GM18508 (cell line): ENCODE measurements at regions not wholly inside any gene's neighbourhood (a gene's known extent, or its start where the extent isn't known, plus 50 kb on each side); places are given as distances from the start of the nearest gene placed in this dataset.
"Not testable (repeated sequence)": the region's sequence is repeated elsewhere in the genome, so short reads cannot be mapped to it uniquely, and the experiment has no call there.

Experiments
- ATAC-seq: cut with Tn5 transposase; IDR thresholded peaks from one replicate; pipeline ENCODE4 v1.9.1; 2021; ENCODE audit warnings: moderate number of reproducible peaks; ENCODE audit not compliant: insufficient read depth, unreplicated experiment

DNA sequence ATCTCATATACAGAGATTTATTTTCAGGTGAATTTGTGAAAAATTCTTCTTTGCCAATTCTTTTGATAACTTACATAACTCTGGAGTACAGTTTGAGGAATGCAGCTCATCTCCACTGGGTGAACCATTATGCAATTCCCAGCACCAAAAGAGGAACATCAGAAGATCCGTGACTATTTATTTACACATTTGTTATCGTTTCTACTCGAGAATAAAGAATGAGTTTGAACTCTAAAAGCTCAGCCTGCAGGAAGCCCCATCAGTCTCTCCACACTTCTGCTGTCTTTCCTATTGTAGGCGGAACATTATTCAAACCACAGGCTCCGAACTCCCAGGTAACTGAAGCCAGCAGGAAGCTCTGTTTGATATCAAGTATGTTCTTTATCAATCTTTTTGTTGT is 95.9 kb upstream of the IFNGR1 start:
- no peak for ATAC-seq

DNA sequence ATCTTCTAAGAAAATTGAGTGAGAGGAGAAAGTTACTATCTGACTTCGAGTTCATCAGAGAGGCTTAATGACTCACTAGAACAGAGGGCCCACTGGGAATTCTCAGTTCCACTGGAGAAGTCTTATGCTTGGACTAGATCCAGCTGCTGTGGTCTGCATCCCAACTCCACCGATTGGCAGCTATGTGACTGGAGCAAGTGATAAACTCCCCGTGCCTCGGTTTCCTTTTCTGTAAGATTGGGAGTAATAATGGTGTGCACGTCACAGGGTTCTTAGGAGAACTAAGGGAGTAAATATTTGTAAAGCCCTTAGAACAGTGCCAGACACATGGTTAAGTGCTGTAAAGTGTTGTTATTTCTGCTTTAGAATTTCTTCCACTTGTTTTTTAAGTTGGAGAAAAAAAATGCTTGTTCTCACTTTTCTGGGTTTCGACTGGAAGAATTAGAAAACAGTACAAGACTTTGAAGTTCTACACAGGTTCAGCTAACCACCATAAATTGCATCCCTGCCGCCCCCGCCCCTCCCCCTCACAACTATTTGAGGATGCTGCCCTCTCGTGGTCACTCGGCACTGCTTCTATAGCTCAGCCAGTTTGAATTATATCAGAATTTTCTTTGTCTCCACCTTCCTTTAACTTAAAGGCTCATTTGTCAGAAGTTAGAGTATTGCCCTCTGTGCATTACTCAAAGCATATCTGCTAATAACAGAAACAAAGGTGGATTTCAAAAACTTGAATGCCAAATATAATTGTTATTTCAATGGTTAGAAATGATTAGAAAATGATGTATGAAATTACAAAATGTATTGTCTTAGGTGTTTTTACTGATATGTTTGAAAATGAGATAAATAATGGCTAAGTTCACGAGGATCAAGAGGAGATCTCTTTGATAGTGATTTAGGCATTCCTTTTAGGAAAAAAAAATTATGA is 95.0 kb upstream of the IFNGR1 start:
- ATAC-seq = no peak

DNA sequence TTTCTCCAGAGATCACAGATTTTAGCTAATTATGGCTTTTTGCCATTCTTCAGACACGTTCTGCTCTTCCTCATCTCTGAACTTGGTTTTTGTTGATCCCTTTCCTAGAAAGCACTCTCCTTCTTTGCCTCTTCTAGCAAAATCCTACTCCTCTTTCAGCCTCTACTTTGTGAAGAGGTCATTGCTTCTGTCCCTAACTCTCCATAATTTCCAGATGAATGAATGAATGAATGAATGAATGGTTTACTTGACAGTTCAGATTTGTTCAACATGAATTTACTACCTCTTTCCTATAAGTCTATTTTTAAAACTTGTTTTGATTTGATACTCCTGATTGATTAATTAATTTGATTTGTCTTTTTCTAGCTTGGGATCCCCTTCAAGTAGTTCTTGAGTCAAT is 94.0 kb upstream of the IFNGR1 start:
- ATAC-seq = no peak

DNA sequence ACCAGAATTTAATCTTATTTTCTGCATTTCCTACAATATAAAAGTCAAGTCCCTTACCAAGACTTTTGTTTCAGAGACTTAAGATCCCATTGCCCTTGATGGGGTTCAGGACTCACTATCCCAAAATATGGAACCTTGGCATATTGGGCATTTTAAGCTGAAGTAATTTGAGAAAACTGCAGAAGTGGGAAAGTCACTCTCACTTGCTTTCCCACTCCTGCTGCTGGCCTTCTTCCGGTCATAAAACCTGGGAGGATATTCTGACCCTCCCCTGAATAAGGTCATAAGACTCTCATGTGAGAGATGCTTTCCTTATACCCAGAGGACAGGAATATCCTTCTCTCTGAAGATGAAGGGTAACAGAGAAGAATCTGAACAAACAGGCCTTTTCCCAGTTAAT is 92.8 kb upstream of the IFNGR1 start:
- no peak for ATAC-seq

DNA sequence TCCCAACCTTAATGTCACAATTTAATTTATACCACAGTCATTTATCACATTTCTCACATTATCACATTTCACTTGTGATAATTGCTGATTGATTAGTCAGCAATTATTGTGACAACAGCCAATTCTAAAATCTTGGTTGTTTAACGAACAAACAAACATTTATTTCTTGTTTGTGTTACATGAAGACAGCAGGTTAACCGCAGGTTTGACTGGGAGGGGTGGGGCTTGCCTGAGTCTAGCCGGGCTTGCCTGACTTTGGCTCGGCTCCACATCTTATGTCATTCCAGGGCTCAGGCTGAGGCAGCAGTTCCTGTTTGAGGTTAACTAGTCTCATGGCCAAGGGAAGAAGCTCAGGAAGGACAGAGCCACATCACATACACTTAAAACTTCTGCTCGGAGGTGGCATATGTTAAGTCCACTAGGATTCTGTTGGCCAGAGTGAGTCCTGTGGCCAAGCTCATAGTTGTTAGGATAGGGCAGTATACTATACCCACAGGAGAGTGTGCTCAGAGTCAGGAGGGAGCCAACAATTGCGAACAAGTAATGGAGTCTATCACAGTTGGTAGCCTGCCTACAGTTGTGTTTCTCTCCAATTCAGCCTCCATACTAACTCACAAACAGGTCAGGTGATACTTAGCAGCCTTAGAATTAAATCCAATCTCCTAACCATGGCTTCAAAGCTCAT is 90.0 kb upstream of the IFNGR1 start:
- no peak for ATAC-seq

DNA sequence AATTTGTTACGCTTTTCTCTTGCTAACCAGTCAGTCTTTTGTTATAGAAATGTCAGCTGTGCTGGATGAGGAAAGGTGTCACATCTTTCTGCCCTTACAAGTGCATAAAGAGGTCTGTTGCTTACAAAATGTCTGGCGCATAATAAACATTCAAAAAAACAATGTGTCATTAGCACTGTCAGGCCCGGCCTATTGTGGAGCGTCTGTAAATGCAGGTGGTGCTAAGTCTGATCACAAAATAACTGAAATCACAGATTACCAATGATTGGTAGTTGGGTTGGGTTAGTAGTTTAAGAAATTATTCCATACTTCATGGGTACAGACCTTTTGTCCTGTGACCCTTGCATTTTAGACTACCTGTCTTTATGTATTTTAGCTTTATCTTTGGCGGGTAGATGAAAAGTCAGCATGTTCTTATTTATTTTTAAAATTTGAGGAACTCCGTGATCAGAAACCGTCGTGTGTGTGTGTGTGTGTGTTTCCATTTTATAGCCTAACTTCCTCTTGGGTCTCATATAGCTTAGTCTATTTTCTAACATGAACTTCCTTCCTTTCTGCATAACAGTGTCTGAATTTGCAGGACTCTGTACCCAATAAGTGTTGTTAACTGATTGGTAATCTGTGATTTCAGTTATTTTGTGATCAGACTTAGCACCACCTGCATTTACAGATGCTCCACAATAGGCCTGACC is 88.1 kb upstream of the IFNGR1 start:
- ATAC-seq = no peak

DNA sequence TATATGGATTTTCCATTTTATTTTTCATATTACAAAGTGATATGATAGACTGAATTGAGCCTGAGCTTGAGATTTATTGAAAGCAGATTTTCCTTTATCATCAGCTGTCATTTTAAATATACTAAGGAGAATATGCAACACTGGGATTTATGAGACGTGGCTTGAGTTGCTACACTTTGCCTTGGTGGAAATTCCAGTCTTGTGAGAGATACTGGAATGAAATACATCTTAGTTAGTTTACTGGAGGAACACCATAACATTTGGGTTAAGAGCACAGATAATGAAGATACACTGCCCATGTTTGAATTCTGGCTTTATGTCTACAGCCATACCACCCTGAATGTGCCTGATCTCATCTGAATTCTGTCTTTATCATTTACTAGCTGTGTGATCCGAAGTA is 86.5 kb upstream of the IFNGR1 start:
- ATAC-seq = no peak

DNA sequence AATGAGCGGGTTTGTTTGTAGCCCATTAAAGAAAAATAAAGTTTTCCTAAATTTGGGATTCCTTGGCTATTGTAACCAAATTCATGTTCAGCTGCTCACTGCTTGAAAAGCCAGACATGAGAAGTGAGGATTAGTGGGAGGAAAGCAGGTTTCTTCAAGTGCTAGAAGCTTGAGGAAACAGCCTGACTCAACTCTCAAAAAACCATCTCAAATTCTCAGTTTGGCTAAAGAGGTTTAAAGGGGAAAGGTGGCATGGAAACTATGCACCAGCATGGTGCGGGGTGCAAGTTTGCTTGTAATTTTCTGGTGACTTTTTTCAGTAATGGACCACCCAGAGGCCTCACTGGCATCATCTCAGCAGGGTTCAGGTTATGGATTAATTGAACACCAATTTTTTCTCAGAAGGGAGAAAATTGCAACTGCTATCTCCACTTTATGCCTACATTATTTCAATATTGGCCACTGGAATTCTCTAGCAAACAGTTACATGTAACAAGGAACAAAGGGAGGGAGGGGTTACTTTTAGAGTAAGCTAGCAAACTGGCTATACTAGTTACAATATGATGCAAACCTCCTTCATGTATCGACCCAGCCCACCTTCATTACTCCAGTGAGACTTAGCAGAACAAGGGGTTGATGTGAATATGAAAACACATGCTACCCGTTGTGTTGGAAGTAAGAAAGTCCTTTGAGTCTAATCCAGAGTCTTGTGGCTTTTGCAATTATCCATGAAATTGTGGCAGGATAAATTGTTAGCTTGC is 85.0 kb upstream of the IFNGR1 start:
- no peak for ATAC-seq

DNA sequence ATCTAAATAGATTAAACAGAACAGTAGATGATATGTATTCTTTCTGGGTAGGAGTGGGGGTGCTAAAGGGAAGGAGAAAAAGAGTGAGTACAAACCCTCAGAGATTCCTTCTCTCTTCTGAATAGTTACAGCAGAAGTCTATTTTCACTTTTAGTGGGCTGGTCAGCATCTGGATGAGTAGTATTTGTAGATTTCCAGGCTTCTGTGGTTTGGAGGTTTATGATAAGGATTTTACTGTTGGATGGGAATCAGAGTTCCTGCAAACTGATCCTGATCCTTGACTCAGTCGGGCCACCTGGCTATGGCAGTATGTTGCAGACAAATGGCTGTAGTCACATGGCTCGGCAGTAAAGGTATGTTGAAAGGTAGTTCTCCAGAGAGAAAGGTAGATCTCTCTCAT is 84.3 kb upstream of the IFNGR1 start:
- ATAC-seq = no peak

DNA sequence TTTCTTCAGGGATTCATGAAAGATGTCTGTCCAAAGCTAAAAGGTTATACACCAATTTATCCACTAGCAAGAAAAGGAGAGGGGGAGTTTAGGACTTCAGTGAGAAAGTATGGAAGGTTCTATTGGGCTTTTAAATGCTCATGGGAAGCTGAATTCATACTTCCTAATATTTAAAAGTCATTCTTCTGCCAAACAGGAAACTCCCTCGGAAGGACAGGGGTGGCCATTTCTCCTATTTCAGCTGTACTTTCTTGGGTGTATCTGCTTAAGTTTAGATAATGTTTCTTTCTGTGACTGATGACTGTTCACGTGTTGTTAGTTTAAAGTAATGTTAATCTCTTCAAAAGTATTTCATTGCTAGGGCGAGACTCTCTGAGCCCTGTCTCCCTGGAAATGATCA is 80.5 kb upstream of the IFNGR1 start:
- no peak for ATAC-seq

DNA sequence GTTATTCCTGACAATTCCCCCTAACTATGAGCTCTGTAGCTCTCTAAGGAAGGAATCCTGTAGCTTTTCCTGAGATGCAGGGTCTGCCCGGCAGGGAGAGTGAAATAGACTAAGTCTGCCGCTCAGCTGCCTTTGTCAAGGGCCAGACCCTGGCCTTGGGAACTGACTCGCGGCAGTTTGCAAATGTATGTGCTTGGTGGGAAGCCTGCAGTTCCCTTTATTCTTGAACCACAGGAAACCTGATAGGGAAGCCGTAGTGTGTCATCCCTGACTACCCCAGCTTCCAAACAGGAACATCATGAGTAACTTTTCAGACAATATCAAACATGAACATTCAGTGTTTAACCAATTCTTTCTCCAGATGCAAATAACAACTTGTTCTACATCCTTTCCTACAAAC is 78.7 kb upstream of the IFNGR1 start:
- ATAC-seq = no peak

DNA sequence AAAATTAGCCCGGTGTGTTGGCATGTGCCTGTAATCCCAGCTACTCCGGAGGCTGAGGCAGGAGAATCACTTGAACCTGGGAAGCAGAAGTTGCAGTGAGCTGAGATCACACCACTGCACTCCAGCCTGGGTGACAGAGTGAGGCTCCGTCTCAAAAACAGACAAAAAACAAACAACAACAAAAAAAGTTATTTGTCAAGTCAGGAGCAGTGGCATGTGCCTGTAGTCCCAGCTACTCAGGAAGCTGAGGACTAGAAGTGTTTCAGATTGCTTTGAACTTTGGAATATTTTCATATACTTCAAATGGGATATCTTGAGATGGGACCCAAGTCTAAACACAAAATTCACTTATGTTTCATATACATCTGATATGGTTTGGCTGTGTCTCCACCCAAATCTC is 73.1 kb upstream of the IFNGR1 start:
- not testable (repeated sequence) for ATAC-seq

DNA sequence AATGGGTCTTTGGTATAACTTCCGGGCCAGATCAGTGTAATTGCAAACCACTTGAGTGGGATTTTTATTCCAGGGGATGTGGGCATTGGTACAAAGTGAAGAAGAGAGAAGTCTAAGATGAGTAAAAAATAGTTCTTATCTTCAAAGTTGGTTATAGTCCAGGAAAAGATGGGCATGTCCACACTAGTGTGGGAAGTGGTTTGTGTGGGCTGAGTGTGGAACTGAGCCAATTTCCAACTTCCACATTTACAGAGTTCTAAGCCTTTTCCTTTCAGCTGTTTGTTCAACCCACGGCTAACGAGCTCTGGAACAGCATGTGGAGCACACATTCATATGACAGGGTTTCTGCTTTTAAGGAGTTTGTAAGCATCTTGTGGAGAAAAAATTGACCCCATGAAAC is 72.3 kb upstream of the IFNGR1 start:
- ATAC-seq = no peak

DNA sequence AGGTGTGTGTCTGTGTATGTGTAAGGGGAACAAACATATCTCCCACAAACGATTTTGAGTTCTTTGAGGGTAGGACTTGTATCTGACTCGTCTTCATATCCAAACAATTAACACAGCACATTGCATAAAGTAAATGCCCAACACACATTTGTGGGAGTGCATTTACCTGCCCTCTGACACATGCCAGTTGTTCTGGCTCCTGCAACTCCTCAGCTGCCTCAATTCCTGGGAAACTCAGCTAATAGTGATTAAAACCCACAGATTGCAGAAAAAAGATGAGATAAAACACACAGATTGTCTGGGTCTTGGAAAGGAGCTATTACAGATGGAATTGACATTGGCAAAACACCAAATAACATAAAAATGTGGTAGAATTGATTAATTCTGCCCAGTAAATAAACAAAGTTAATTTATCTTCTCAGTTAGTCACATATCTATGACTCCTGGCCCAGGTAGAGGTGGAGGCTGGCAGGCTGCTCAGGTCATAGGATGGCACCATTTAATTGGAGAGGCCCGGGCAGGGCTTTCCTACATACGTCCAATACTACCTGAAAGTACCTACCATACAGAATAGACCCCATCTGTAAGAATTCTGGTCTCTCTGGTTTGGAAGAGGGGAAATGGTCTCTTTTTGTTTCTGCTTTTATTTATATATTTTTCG is 71.5 kb upstream of the IFNGR1 start:
- ATAC-seq = no peak

DNA sequence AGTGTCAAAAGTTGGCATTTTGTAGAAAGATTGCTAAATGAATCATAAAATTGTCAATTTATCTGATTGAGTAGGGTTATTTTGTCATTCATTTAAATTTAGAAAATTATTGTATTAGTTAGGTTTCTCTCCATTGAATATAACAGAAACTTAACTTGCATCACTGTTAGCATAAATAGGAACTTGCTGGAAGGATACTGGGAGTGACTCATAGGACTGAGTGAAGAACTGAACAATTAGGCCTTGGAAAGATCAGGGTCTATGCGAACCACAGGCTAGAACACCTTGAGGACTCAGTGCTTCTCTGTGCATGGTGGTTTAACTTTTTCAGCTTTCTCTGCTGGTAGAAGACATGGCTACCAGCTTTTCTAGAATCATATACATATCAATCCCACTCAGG is 67.7 kb upstream of the IFNGR1 start:
- ATAC-seq = no peak

DNA sequence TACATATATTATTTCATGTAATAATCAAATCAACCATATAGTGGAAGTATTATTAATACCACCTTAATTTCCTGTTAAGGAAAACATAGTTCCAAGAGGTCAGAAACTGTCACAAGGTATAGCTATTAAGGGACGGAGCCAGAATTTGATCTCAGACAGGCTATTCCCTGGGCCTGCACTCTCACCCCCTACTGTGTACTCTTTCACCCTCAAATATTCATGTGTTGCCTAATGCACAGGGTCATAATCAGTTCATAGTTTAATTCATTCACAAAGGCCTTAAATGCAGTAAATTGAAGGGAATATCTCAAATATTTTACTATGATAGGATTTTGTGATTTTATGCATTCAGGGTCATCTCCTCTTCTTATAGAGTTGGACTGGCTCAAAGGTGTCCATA is 67.2 kb upstream of the IFNGR1 start:
- ATAC-seq = no peak

DNA sequence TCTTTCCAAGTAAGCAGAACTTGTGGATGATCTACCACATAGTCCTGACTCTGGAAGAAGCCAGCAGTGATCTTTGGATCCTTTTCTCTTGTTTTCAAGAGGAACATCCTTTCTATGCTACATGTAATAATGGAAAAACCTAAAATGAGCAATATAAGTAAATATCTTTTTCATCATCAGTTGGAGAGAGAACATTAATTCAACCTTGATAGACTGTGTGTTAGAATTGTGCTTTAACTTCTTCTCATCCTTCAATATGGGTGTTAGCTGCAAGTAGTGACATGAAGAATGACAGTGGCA is 65.6 kb upstream of the IFNGR1 start:
- ATAC-seq = no peak

DNA sequence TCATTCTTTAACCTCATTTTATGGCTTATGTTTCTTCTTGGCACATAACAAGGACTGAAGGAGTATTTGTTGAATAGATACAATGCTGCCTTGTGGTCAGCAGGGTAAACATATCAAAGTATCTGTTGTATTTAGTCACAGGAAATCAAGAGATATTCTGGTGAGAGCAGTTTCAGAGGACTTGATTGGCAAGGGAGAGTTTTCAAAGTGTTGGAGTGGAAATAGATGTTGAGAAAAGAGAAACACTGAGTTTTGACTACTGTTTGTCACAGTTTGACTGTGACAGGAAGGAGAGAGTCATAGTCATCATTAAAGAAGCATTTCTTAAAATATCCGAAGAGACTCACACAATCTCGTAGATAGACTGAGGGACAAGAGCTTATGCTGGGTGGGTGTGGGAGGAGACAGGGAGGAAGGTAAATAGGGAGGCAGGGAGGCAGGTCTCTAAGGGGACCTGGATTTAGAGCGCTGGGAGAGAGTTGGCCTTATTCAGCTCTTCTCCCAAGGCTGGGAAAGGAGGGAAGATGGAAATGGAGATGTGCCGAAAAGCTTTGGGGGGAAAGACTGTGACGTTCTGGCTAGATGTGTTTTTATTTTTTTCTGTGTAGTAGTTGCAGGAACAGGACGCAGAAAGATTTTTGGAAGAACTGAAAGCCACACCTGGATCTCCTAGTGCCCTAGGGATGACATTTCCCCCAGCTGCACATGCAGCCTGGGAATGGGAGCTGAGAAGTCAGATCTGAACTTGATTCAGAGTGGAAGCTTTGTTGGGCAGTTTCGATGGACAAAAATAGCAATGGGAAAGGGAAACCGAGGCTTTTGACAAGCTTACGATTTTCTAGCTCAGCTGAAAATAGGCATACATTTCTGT is 65.0 kb upstream of the IFNGR1 start:
- ATAC-seq = no peak

DNA sequence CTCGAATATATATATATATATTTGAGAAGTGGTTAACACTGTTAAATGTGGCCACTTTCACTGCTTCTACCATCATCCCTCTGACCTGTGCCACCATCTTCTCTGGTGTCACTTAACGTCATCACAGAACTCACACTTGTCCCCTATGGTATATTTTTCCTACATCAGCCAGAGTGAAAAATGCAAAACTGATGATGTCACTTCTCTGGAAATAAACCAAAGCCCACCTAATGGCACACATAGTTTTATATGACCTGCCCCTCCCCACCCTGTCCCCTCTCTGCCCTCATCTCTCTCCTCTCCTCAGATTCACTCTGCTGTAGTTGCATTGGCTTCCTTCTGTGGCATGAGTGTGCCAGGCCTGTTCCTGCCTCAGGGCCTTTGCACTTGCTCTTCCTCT is 63.9 kb upstream of the IFNGR1 start:
- no peak for ATAC-seq
